ENCODE measurements at regions not wholly inside any gene's neighbourhood (a gene's known extent, or its start where the extent isn't known, plus 50 kb on each side); places are given as distances from the start of the nearest gene placed in this dataset.

DNA sequence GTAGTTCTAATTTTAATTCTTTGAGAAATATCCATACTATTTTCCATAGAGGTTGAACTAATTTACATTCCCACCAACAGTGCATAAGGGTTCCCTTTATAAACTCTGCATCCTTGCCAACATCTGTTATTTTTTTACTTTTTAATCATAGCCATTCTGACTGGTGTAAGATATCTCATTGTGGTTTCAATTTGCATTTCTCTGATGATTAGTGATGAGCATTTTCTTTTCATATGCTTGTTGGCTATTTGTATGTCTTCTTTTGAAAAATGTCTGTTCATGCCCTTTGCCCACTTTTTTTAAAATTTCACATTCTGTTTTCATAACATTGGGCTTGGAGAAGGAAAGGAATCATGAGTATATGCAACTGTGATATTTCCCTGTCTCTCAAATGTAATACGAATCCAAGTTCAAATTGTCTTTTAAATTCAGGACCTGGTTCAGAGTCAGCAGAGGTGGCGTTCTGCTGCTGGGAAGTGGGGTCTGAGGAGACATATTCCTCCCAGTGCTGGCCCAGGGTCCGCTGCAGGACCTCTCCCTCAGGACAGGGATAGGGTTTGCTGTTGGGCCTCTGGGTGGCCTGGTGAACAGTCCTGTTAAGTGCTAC is 81.2 kb upstream of the ETV6 start:
- Histone ChIP-seq H3K27ac (no peak overlapping the region), H3K4me1 (no peaks in the 10 kb centered on the region), H3K9me3 (no peaks in the 10 kb centered on the region), H3K27me3 (no peaks in the 10 kb centered on the region), H3K36me3 (no peaks in the 10 kb centered on the region), H3K4me3 (no peak overlapping the region)
- no peak for DNase-seq
- no peak for TF ChIP-seq POLR2A (IDR thresholded peaks at IDR 0.05)
- no peak for TF ChIP-seq CTCF (IDR thresholded peaks at IDR 0.05)

DNA sequence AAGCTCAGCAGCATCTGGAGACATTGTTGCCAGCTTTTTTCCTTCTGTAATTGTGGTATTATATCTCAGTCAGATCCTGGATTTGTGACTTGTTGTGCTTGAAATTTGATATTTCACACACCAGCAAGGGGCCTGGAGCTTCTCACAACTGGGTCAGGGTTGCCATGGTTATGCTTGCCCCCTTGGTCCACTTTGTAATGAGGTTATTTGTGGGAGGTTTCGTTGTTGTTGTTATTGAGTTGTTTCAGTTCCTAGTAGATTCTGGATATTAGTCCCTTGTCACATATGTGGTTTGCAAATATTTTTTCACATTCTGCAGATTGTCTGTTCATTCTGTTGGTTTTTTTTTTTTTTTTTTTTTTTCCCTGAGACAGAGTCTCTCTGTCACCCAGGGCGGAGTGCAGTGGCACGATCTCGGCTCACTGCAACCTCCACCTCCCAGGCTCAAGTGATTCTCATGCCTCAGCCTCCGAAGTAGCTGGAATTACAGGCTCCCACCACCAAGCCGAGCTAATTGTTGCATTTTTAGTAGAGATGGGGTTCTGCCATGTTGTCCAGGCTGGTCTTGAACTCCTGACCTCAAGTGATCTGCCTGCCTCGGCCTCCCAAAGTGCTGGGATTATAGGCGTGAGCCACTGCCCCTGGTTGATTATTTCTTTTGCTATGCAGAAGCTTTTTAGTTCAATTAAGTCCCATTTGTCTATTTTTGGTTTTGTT is 80.6 kb upstream of the ETV6 start:
- H3K27ac ChIP-seq, result no peak overlapping the region
- TF ChIP-seq CTCF (IDR thresholded peaks at IDR 0.05), result no peak
- TF ChIP-seq POLR2A (IDR thresholded peaks at IDR 0.05), result no peak
- no peak overlapping the region for H3K4me3 ChIP-seq
- H3K36me3 ChIP-seq, result no peaks in the 10 kb centered on the region
- DNase-seq, result no peak
- H3K27me3 ChIP-seq, result no peaks in the 10 kb centered on the region
- no peaks in the 10 kb centered on the region for H3K9me3 ChIP-seq
- no peaks in the 10 kb centered on the region for H3K4me1 ChIP-seq

DNA sequence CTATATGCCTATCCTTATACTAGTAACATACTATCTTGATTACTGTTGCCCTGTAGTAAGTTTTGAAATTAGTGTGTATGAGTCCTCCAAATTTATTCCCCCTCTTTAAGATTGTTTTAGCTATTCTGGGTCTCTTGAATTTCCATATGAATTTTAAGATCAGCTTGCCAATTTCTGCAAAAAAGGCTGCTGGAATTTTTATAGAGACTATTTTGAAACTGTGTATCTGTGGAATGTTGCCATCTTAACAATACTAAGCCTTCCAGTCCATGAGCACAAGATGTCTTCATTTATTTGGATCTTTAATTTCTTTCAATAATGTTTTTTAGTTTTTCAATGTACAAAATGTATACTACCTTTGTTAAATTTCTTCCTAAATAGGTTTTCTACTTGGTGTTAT is 79.8 kb upstream of the ETV6 start:
- Histone ChIP-seq H3K27me3 (no peaks in the 10 kb centered on the region), H3K9me3 (no peaks in the 10 kb centered on the region), H3K4me1 (no peaks in the 10 kb centered on the region), H3K36me3 (no peaks in the 10 kb centered on the region), H3K27ac (no peak overlapping the region), H3K4me3 (no peak overlapping the region)
- TF ChIP-seq CTCF (IDR thresholded peaks at IDR 0.05) (no peak), POLR2A (IDR thresholded peaks at IDR 0.05) (no peak)
- no peak for DNase-seq

GRCh38 chr12:11573880-11574279 is 75.6 kb upstream of the ETV6 start:
- no peaks in the 10 kb centered on the region for H3K27me3 ChIP-seq
- H3K27ac ChIP-seq, result no peak overlapping the region
- H3K36me3 ChIP-seq, result no peaks in the 10 kb centered on the region
- DNase-seq, result no peak
- no peak for TF ChIP-seq POLR2A (IDR thresholded peaks at IDR 0.05)
- TF ChIP-seq CTCF (IDR thresholded peaks at IDR 0.05), result no peak
- no peak overlapping the region for H3K4me3 ChIP-seq
- H3K4me1 ChIP-seq, result no peaks in the 10 kb centered on the region
- no peaks in the 10 kb centered on the region for H3K9me3 ChIP-seq

DNA sequence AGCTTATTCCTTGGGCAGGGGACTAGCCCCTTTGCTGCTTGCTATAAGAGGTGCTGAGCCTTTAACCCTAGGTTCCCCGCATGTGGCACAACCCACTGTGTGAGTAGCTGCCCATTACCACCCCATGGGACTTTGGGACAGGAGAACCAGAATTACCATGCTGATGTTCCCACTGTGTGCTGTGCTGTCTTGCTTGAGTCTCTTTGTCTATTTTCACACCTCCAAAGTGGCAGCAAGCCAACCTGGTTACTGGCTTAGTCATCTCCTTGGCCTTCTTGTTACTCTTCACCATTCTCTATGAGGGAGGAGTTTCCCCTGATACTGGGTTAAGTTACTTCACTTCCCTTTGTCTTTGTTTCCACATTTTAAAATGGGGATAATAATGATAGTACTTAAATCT is 73.4 kb upstream of the ETV6 start:
- TF ChIP-seq CTCF (IDR thresholded peaks at IDR 0.05) (no peak), POLR2A (IDR thresholded peaks at IDR 0.05) (no peak)
- H3K27me3 ChIP-seq, result no peaks in the 10 kb centered on the region
- no peaks in the 10 kb centered on the region for H3K9me3 ChIP-seq
- H3K4me1 ChIP-seq, result peaks cover 0 to 5% (median 0%) of the 10 kb centered on the region in 4 donors
- no peak overlapping the region for H3K27ac ChIP-seq
- no peak overlapping the region for H3K4me3 ChIP-seq
- no peaks in the 10 kb centered on the region for H3K36me3 ChIP-seq
- DNase-seq, result no peak
